ENCODE measurements at regions not wholly inside any gene's neighbourhood (a gene's known extent, or its start where the extent isn't known, plus 50 kb on each side); places are given as distances from the start of the nearest gene placed in this dataset.

DNA sequence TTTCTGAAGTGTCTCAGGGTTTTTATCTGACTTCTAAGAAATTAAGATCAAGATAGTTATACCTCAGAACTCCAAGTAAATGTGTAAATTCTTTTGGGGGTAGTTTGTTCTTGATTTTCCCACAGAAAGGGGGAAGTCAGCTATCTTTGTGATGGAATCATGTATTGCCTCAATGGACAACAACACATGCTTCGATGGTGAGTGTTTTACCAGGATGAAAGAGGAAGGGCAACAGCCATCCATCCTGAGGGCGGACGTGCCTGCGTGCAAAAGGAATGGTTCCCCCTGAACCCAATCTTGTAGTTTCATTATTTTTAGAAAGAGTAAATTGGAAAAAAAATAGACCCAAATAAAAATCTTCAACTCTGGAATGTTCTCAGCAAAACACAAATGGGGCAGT lies 67.2 kb upstream of the ZPBP start:
- Histone ChIP-seq H3K4me3 (ENCODE audit: low read length) (no peak overlapping the region), H4K20me1 (ENCODE audit: control insufficient read depth, insufficient read depth, low read depth, low read length) (no peaks in the 10 kb centered on the region), H3F3A (ENCODE audit: control insufficient read depth, insufficient read depth) (no peaks in the 10 kb centered on the region), H3K27me3 (ENCODE audit: control insufficient read depth, low read length) (no peaks in the 10 kb centered on the region), H3K4me2 (ENCODE audit: low read length) (no peak overlapping the region), H3K36me3 (ENCODE audit: control insufficient read depth, low read length) (no peaks in the 10 kb centered on the region), H3K4me1 (ENCODE audit: control insufficient read depth, low read length) (peaks cover 20% of the 10 kb centered on the region), H3K79me2 (ENCODE audit: control insufficient read depth, low read length) (no peaks in the 10 kb centered on the region), H3K9me3 (ENCODE audit: control insufficient read depth, insufficient read depth, low read length) (no peaks in the 10 kb centered on the region), H3K9me2 (replicated peaks; ENCODE audit: control insufficient read depth, low read length) (no peaks in the 10 kb centered on the region), H3K27ac (ENCODE audit: low read depth, low read length) (no peak overlapping the region)
- TF ChIP-seq EZH2phosphoT487 (IDR thresholded peaks at IDR 0.05; ENCODE audit: borderline replicate concordance, low read length) (no peak), CTCF (IDR thresholded peaks at IDR 0.05; ENCODE audit: low read depth, low read length, poor library complexity, severe bottlenecking) (no peak)

DNA sequence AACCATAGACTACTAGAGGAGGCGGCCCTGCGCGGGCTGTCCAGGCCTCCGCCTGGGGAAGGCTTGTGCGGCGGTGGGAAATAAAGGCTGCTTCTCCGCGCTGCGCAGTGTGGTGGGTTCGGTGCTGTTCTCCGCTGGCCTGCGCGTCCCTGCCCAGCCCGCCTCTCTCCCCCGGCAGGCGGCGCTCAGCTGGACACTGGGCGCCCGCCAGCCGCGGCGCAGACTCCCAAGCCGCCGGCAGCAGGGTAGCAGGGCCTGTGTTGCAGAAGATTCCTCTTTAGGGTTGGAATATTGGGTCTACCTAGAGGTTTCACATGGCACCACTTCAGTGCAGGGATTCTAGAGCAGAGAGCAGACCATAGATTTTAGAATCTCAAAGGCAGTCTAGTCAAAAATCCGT lies 66.1 kb upstream of the ZPBP start:
- Histone ChIP-seq H3K4me1 (ENCODE audit: control insufficient read depth, low read length) (peaks cover 20% of the 10 kb centered on the region), H3K9me3 (ENCODE audit: control insufficient read depth, insufficient read depth, low read length) (no peaks in the 10 kb centered on the region), H3K4me3 (ENCODE audit: low read length) (no peak overlapping the region), H3K36me3 (ENCODE audit: control insufficient read depth, low read length) (no peaks in the 10 kb centered on the region), H3K79me2 (ENCODE audit: control insufficient read depth, low read length) (no peaks in the 10 kb centered on the region), H4K20me1 (ENCODE audit: control insufficient read depth, insufficient read depth, low read depth, low read length) (no peaks in the 10 kb centered on the region), H3F3A (ENCODE audit: control insufficient read depth, insufficient read depth) (no peaks in the 10 kb centered on the region), H3K4me2 (ENCODE audit: low read length) (no peak overlapping the region), H3K27ac (ENCODE audit: low read depth, low read length) (no peak overlapping the region), H3K27me3 (ENCODE audit: control insufficient read depth, low read length) (no peaks in the 10 kb centered on the region), H3K9me2 (replicated peaks; ENCODE audit: control insufficient read depth, low read length) (no peaks in the 10 kb centered on the region)
- TF ChIP-seq EZH2phosphoT487 (IDR thresholded peaks at IDR 0.05; ENCODE audit: borderline replicate concordance, low read length) (no peak), CTCF (IDR thresholded peaks at IDR 0.05; ENCODE audit: low read depth, low read length, poor library complexity, severe bottlenecking) (no peak)

DNA sequence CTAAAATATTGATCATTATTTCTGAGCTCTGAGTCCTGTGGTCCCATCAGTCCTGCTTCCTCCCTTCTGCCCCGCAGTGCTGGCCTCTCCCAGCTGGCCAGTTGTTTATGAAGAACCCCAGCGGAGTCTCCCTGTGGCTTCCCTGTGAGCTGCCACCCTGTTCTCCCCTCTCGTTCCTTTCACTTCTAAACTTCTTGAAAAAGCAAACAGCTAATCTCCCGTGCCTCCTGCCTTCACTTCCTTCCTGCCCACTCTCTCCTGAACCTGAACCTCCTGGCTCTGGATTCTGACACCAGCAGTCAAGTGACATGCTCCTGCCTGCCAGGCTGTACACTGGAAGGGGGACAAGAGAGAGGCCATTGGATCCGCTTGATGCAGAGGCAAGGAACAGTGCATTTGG lies 63.7 kb upstream of the ZPBP start:
- H3K9me2 ChIP-seq (replicated peaks; ENCODE audit: control insufficient read depth, low read length) = no peaks in the 10 kb centered on the region
- no peak overlapping the region for H3K27ac ChIP-seq (ENCODE audit: low read depth, low read length)
- TF ChIP-seq EZH2phosphoT487 (IDR thresholded peaks at IDR 0.05; ENCODE audit: borderline replicate concordance, low read length) (no peak), CTCF (IDR thresholded peaks at IDR 0.05; ENCODE audit: low read depth, low read length, poor library complexity, severe bottlenecking) (no peak)
- H3K4me1 ChIP-seq (ENCODE audit: control insufficient read depth, low read length) = peaks cover 36% of the 10 kb centered on the region
- peak overlapping the region; percentile 44 for H3K4me2 ChIP-seq (ENCODE audit: low read length)
- no peaks in the 10 kb centered on the region for H4K20me1 ChIP-seq (ENCODE audit: control insufficient read depth, insufficient read depth, low read depth, low read length)
- no peaks in the 10 kb centered on the region for H3K36me3 ChIP-seq (ENCODE audit: control insufficient read depth, low read length)
- H3K9me3 ChIP-seq (ENCODE audit: control insufficient read depth, insufficient read depth, low read length) = no peaks in the 10 kb centered on the region
- no peak overlapping the region; the same call in 1 of the 2 replicates for H3K4me3 ChIP-seq (ENCODE audit: low read length)
- H3K79me2 ChIP-seq (ENCODE audit: control insufficient read depth, low read length) = no peaks in the 10 kb centered on the region
- no peaks in the 10 kb centered on the region for H3F3A ChIP-seq (ENCODE audit: control insufficient read depth, insufficient read depth)
- no peaks in the 10 kb centered on the region for H3K27me3 ChIP-seq (ENCODE audit: control insufficient read depth, low read length)

DNA sequence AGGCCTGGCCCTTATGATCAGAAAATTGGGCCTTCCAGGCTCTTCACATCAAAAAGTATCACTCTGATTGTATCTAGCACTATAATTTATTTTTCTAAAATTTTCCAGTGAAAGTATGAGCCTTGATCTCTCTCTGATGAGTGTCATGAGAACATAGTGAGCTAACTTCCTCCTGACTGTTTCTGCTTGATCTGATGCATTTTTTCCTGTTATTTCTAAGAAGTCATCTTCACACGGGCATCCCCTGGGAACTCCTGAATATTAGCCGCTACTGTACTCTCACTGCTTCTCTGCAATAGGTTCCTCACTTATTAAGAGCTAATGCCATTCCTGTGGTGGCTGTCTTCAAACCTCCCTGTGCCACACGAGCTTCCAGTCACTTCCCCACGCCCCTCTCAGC lies 63.1 kb upstream of the ZPBP start:
- Histone ChIP-seq H3K9me3 (ENCODE audit: control insufficient read depth, insufficient read depth, low read length) (no peaks in the 10 kb centered on the region), H3K4me2 (ENCODE audit: low read length) (peak overlapping the region; percentile 44), H3K27ac (ENCODE audit: low read depth, low read length) (no peak overlapping the region), H3F3A (ENCODE audit: control insufficient read depth, insufficient read depth) (peaks cover 3% of the 10 kb centered on the region), H3K4me1 (ENCODE audit: control insufficient read depth, low read length) (peaks cover 41% of the 10 kb centered on the region), H3K27me3 (ENCODE audit: control insufficient read depth, low read length) (no peaks in the 10 kb centered on the region), H3K4me3 (ENCODE audit: low read length) (no peak overlapping the region), H3K79me2 (ENCODE audit: control insufficient read depth, low read length) (no peaks in the 10 kb centered on the region), H4K20me1 (ENCODE audit: control insufficient read depth, insufficient read depth, low read depth, low read length) (no peaks in the 10 kb centered on the region), H3K36me3 (ENCODE audit: control insufficient read depth, low read length) (no peaks in the 10 kb centered on the region), H3K9me2 (replicated peaks; ENCODE audit: control insufficient read depth, low read length) (no peaks in the 10 kb centered on the region)
- TF ChIP-seq EZH2phosphoT487 (IDR thresholded peaks at IDR 0.05; ENCODE audit: borderline replicate concordance, low read length) (no peak), CTCF (IDR thresholded peaks at IDR 0.05; ENCODE audit: low read depth, low read length, poor library complexity, severe bottlenecking) (no peak)
